GM12891 (cell line): ENCODE measurements at regions not wholly inside any gene's neighbourhood (a gene's known extent, or its start where the extent isn't known, plus 50 kb on each side); places are given as distances from the start of the nearest gene placed in this dataset.
"Not testable (repeated sequence)": the region's sequence is repeated elsewhere in the genome, so short reads cannot be mapped to it uniquely, and the experiment has no call there.

ENCODE experiments used
- DNase-seq: peaks from one replicate; pipeline ENCODE4 v3.0.0; 2011; ENCODE audit warnings: low spot score; ENCODE audit not compliant: insufficient read length
- FAIRE-seq: peaks from 2 replicates; lab custom pipeline; 2011; peaks lifted over from hg19 to GRCh38; lab: Jason Lieb, UNC
- PAX5 ChIP-seq: IDR thresholded peaks from 2 replicates; pipeline ENCODE4 v1.6.1; 2011; ENCODE audit warnings: low read length, moderate library complexity, mild to moderate bottlenecking; ENCODE audit not compliant: insufficient read depth, severe bottlenecking
- POLR2A ChIP-seq: IDR thresholded peaks from 2 replicates; pipeline ENCODE4 v1.6.1; 2011; ENCODE audit warnings: low read depth, low read length, control low read depth
- POLR2AphosphoS5 ChIP-seq: IDR thresholded peaks from 2 replicates; pipeline ENCODE4 v1.6.1; 2011; ENCODE audit warnings: low read depth, low read length, control low read depth
- POU2F2 ChIP-seq: IDR thresholded peaks from 2 replicates; pipeline ENCODE4 v1.6.1; 2011; ENCODE audit warnings: low read depth, mild to moderate bottlenecking, control low read depth, low read length, moderate library complexity
- SPI1 ChIP-seq: IDR thresholded peaks from 2 replicates; pipeline ENCODE4 v1.6.1; 2011; ENCODE audit warnings: low read depth, low read length, control low read depth
- TAF1 ChIP-seq: IDR thresholded peaks from 2 replicates; pipeline ENCODE4 v1.6.1; 2011; ENCODE audit warnings: low read depth, low read length, control low read depth

GRCh38 chr14:39683691-39684260 lies 251.5 kb upstream of the FBXO33 start:
- FAIRE-seq, result no peak
- TF ChIP-seq POU2F2 (no peak), POLR2AphosphoS5 (no peak), PAX5 (no peak), SPI1 (no peak), TAF1 (no peak), POLR2A (no peak)

GRCh38 chr14:39682582-39682981 lies 250.3 kb upstream of the FBXO33 start:
- DNase-seq, result no peak
- FAIRE-seq, result no peak
- TF ChIP-seq POLR2AphosphoS5 (no peak), TAF1 (no peak), POLR2A (no peak), PAX5 (no peak), SPI1 (no peak), POU2F2 (no peak)

More at GRCh38 chr14:39683691-39684260, 251.5 kb upstream of the FBXO33 start:
- DNase-seq, result no peak

GRCh38 chr14:39681782-39682399 lies 249.7 kb upstream of the FBXO33 start:
- TF ChIP-seq TAF1, result no peak
- FAIRE-seq, result peak; percentile 20
- no peak for DNase-seq

GRCh38 chr14:39680777-39681176 lies 248.5 kb upstream of the FBXO33 start:
- TF ChIP-seq POU2F2 (no peak), PAX5 (no peak), SPI1 (peak; percentile 96), TAF1 (no peak), POLR2AphosphoS5 (no peak), POLR2A (no peak)
- no peak for DNase-seq
- FAIRE-seq, result peak; percentile 40

GRCh38 chr14:39673734-39674133 lies 241.5 kb upstream of the FBXO33 start:
- no peak for FAIRE-seq
- DNase-seq, result no peak
- TF ChIP-seq POLR2A (no peak), POLR2AphosphoS5 (no peak), POU2F2 (no peak), PAX5 (no peak), TAF1 (no peak), SPI1 (no peak)

- no peak for FAIRE-seq
- no peak for DNase-seq
- TF ChIP-seq POLR2AphosphoS5, result no peak
- no peak for TF ChIP-seq SPI1
Measured at GRCh38 chr14:39673270-39673711, 241.1 kb upstream of the FBXO33 start.

- TF ChIP-seq POLR2A (no peak), SPI1 (peak; percentile 51)
- FAIRE-seq, result no peak
- no peak for DNase-seq
Measured at GRCh38 chr14:39668449-39668848, 236.2 kb upstream of the FBXO33 start.

GRCh38 chr14:39666386-39666785 lies 234.2 kb upstream of the FBXO33 start:
- DNase-seq (no peak), FAIRE-seq (no peak)
- TF ChIP-seq POLR2A (no peak), SPI1 (no peak), POLR2AphosphoS5 (no peak), PAX5 (no peak), POU2F2 (no peak), TAF1 (no peak)

- FAIRE-seq (no peak), DNase-seq (no peak)
- no peak for TF ChIP-seq PAX5
- TF ChIP-seq POLR2AphosphoS5, result no peak
- no peak for TF ChIP-seq TAF1
- no peak for TF ChIP-seq SPI1
- TF ChIP-seq POU2F2, result no peak
- TF ChIP-seq POLR2A, result no peak
Measured at GRCh38 chr14:39665075-39665475, 232.8 kb upstream of the FBXO33 start.

GRCh38 chr14:39664646-39665045 lies 232.4 kb upstream of the FBXO33 start:
- DNase-seq, result no peak
- FAIRE-seq, result peak; percentile 23
- TF ChIP-seq POLR2A (no peak), POLR2AphosphoS5 (no peak), TAF1 (no peak), PAX5 (no peak), SPI1 (no peak), POU2F2 (no peak)

- TF ChIP-seq TAF1 (no peak), SPI1 (no peak), PAX5 (no peak), POLR2AphosphoS5 (no peak), POLR2A (no peak), POU2F2 (no peak)
- FAIRE-seq (no peak), DNase-seq (no peak)
Measured at GRCh38 chr14:39641224-39641623, 209.0 kb upstream of the FBXO33 start.

- DNase-seq, FAIRE-seq: not testable (repeated sequence)
Measured at GRCh38 chr14:39639009-39639408, 206.8 kb upstream of the FBXO33 start.
